ENCODE measurements at regions not wholly inside any gene's neighbourhood (a gene's known extent, or its start where the extent isn't known, plus 50 kb on each side); places are given as distances from the start of the nearest gene placed in this dataset.

DNA sequence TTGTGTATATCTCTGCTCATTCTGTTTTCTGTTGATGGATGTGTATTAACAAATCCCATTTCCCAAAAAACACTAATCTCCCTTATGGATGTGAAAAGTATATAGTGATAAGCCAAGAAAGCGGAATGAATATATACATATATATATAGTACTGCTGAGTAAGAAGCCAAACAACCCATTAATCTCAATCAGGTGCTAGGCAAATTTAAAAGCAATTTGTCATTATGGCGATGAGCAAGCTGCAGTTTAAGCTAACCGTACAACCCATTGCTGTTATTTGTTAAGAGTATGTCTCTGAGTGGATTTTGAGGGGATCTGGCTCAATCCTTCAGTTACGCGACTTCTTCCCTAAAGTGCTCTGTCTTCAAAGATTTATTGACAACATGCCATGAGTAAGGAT, 640.4 kb upstream of the ARRDC3 start:
- intact Hi-C loops (cut with DNase I; ENCODE audit: low total_unique reads) = no loop called here
- H3K36me3 ChIP-seq = no peaks in the 10 kb centered on the region
- no peak overlapping the region for H3K27ac ChIP-seq
- H3K4me1 ChIP-seq = no peaks in the 10 kb centered on the region
- no peak for DNase-seq
- H3K9me3 ChIP-seq = no peaks in the 10 kb centered on the region
- no peaks in the 10 kb centered on the region for H3K27me3 ChIP-seq (replicated peaks in 1 of 7)
- 68 to 87% (median 79%) methylated on average over 5 of the region's 5 CpGs for WGBS, 5 donors
- no peak overlapping the region for H3K4me3 ChIP-seq
- no peak for TF ChIP-seq CTCF (IDR thresholded peaks at IDR 0.05 in 8 of 11, conservative IDR thresholded peaks at IDR 0.05 in 3 of 11)
- TF ChIP-seq POLR2AphosphoS5 (IDR thresholded peaks at IDR 0.05) = no peak
- no peak for TF ChIP-seq POLR2A (IDR thresholded peaks at IDR 0.05)

DNA sequence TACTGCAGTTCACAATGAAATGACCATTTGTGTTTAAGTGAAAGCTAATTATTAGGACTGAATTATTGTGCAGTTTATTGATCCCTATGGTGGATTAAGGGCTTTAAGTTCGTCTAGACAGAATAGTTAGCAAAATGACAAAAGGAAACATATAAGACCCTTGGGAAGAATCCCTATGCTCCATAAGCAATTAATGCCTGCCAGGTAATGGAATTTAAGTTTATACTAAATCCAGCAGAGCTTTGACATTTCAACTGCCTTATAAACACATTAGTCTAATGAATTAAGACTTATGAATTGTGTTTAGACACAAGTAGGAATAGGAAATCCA, 640.0 kb upstream of the ARRDC3 start:
- 52 to 67% (median 59%) methylated on average over 1 of the region's 1 CpG for WGBS, 5 donors
- intact Hi-C loops (cut with DNase I; ENCODE audit: low total_unique reads) = no loop called here
- no peak for DNase-seq
- Histone ChIP-seq H3K27me3 (replicated peaks in 1 of 7) (no peaks in the 10 kb centered on the region), H3K9me3 (no peaks in the 10 kb centered on the region), H3K4me3 (no peak overlapping the region), H3K36me3 (no peaks in the 10 kb centered on the region), H3K4me1 (no peaks in the 10 kb centered on the region), H3K27ac (no peak overlapping the region)
- TF ChIP-seq POLR2AphosphoS5 (IDR thresholded peaks at IDR 0.05) (no peak), POLR2A (IDR thresholded peaks at IDR 0.05) (no peak), CTCF (IDR thresholded peaks at IDR 0.05 in 8 of 11, conservative IDR thresholded peaks at IDR 0.05 in 3 of 11) (no peak)

DNA sequence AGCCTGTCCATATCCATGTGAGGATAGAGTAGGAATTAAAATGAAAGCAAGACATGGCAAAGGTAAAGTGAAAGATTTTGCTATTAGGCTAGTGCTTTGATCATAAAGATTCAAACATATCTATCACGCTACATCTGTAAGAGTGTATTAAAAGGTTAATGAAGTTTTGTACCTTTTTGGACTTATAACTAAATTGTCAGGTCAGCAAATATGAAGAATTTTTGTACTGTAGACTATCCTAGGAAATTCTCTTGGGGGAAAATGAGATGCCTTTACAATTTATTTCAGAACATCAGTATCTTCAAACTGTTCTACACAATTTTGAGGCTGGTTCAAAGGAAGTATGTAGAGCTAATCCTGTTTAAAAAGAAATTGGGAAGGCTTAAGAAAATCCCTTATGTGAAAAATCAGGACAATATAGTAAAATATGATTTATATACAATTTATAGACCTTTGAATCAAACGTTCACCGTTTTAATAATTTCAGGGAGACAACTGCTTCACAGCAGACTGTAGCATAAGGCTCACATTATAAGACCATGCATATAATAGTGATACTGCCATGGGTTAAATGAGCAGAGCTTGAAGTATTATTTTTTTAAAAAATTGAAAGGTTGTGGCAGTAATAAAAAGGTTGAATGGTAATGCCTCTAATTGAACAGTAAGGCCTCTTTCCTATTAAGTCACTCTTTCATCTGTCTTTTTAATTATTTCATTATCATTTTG, 639.5 kb upstream of the ARRDC3 start:
- Histone ChIP-seq H3K36me3 (no peaks in the 10 kb centered on the region), H3K9me3 (no peaks in the 10 kb centered on the region), H3K4me3 (no peak overlapping the region), H3K27ac (no peak overlapping the region), H3K27me3 (replicated peaks in 1 of 7) (no peaks in the 10 kb centered on the region), H3K4me1 (no peaks in the 10 kb centered on the region)
- intact Hi-C loops (cut with DNase I; ENCODE audit: low total_unique reads) = no loop called here
- DNase-seq = no peak
- WGBS, 5 donors = 83 to 94% (median 92%) methylated on average over 3 of the region's 3 CpGs
- TF ChIP-seq CTCF (IDR thresholded peaks at IDR 0.05 in 8 of 11, conservative IDR thresholded peaks at IDR 0.05 in 3 of 11) = no peak
- TF ChIP-seq POLR2A (IDR thresholded peaks at IDR 0.05) = no peak
- no peak for TF ChIP-seq POLR2AphosphoS5 (IDR thresholded peaks at IDR 0.05)

DNA sequence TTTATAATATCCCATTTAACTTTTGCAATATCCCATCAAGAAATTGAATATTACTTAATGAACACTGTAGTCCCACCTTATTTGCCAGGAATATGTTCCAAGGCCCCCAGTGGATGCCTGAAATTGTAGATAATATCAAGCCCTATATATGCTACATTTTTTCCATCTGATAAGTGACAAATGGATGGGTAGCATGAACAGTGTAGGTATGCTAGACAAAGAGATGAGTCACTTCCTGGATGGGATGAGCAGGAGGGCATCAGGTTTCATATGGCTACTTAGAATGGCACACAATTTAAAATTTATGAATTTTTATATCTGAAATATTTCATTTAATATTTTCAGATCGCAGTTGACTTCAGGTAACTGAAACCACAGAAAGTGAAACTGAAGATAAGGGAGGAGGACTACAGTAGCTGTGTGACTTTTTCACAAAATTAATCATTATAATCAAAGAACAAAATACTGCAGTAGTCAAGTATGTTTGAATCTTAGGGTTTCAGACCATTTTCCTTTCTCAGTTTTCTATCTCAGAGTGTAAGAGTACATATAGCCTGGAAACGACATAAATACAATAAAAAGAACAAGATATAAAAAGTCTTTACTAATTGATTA, 636.4 kb upstream of the ARRDC3 start:
- Histone ChIP-seq H3K4me3 (no peak overlapping the region), H3K27ac (no peak overlapping the region), H3K9me3 (no peaks in the 10 kb centered on the region), H3K36me3 (no peaks in the 10 kb centered on the region), H3K27me3 (replicated peaks in 1 of 7) (no peaks in the 10 kb centered on the region), H3K4me1 (no peaks in the 10 kb centered on the region)
- intact Hi-C loops (cut with DNase I; ENCODE audit: low total_unique reads) = no loop called here
- 72 to 81% (median 74%) methylated on average over 2 of the region's 2 CpGs for WGBS, 5 donors
- TF ChIP-seq POLR2AphosphoS5 (IDR thresholded peaks at IDR 0.05) (no peak), CTCF (IDR thresholded peaks at IDR 0.05 in 8 of 11, conservative IDR thresholded peaks at IDR 0.05 in 3 of 11) (no peak), POLR2A (IDR thresholded peaks at IDR 0.05) (no peak)
- DNase-seq = no peak

All from spleen (tissue), 11 donors.